ENCODE measurements at regions not wholly inside any gene's neighbourhood (a gene's known extent, or its start where the extent isn't known, plus 50 kb on each side); places are given as distances from the start of the nearest gene placed in this dataset.

GRCh38 chr4:3363411-3364141, 70.8 kb downstream of the RGS12 start:
- no peak for TF ChIP-seq CTCF (IDR thresholded peaks at IDR 0.05; ENCODE audit: low read length)
- TF ChIP-seq EZH2 (IDR thresholded peaks at IDR 0.05; ENCODE audit: borderline replicate concordance, low read length), result no peak
